Loucy (cell line): ENCODE measurements at regions not wholly inside any gene's neighbourhood (a gene's known extent, or its start where the extent isn't known, plus 50 kb on each side); places are given as distances from the start of the nearest gene placed in this dataset.

Source experiments
- CTCF ChIP-seq: fragments of 200-600 bp; sonication (generic); conservative IDR thresholded peaks from 2 replicates; pipeline ENCODE4 v1.5.1; 2014; ENCODE audit warnings: mild to moderate bottlenecking, antibody characterized with exemption, low read length
- EZH2phosphoT487 ChIP-seq: fragments of 200-600 bp; IDR thresholded peaks from 2 replicates; pipeline ENCODE4 v1.6.1; 2018; ENCODE audit warnings: antibody characterized with exemption, mild to moderate bottlenecking, moderate library complexity, borderline replicate concordance

- TF ChIP-seq CTCF, result no peak
- TF ChIP-seq EZH2phosphoT487, result no peak
Observed at GRCh38 chr10:8352171-8353075, 297.9 kb downstream of the GATA3 start.
